HTR-8/SVneo (cell line): ENCODE measurements at regions not wholly inside any gene's neighbourhood (a gene's known extent, or its start where the extent isn't known, plus 50 kb on each side); places are given as distances from the start of the nearest gene placed in this dataset.
A peak's percentile ranks its signal among the peaks of the same experiment; 100 is the strongest.

Experiments
- DNase-seq: peaks from one replicate; pipeline ENCODE4 v3.0.0; 2011; ENCODE audit warnings: low spot score, mixed read lengths; ENCODE audit not compliant: insufficient read length
- FAIRE-seq: peaks from 2 replicates; lab custom pipeline; 2011; peaks lifted over from hg19 to GRCh38; lab: Jason Lieb, UNC

DNA sequence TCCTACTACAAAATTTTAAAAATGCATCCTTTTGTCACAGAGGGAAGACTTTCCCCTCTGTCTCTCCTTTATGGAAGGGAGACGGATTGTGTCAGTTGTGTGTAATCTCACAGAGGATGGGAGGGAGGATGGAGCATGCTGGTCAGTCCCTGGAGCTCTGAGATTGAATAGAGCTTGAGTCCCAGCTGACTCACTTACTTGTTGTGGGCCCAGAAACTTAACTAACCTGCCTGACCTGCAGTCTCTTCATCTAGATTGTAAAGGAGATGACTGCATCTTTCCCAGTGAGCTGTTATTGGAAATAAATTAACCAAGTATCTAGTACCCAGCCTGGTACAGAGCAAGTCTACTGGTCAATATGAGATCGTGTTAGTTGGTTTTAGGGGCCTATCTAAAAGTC is 77.9 kb upstream of the ADO start:
- DNase-seq, result no peak
- no peak for FAIRE-seq

DNA sequence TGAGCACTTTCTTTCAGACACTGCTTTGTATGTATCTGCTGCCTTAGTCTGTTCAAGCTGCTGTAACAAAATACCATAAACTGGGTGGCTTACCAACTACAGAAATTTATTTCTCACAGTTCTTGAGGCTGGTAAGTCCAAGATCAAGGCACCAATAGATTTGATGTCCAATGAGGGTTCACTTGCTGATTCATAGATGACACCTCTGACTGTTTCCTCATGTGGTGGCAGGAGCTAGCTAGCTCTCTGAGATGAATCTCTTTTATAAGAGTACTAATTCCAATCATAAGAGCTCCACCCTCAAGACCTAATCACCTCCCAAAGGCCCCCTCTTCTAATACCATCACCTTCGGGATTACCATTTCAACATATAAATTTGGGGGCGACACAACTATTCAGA is 76.6 kb upstream of the ADO start:
- FAIRE-seq (no peak), DNase-seq (no peak)

DNA sequence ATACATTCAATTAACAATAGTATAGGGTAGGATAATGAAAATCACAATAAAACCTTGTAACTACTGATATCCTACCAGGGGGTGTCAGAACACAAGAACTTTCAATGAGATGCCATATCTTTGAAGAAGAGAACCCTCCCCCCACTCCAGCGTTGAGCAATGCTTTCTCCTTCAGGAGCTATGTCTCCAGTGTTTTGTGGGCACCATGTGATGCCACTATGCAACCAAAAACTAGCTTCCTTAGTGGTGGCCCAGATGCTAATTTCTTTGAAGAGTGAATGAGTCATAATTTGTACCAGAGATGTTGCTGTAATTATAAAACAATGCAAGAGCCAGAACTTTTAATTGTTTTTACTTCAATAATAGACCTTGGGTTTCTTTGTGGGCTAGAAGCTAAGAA is 76.0 kb upstream of the ADO start:
- DNase-seq (no peak), FAIRE-seq (no peak)

DNA sequence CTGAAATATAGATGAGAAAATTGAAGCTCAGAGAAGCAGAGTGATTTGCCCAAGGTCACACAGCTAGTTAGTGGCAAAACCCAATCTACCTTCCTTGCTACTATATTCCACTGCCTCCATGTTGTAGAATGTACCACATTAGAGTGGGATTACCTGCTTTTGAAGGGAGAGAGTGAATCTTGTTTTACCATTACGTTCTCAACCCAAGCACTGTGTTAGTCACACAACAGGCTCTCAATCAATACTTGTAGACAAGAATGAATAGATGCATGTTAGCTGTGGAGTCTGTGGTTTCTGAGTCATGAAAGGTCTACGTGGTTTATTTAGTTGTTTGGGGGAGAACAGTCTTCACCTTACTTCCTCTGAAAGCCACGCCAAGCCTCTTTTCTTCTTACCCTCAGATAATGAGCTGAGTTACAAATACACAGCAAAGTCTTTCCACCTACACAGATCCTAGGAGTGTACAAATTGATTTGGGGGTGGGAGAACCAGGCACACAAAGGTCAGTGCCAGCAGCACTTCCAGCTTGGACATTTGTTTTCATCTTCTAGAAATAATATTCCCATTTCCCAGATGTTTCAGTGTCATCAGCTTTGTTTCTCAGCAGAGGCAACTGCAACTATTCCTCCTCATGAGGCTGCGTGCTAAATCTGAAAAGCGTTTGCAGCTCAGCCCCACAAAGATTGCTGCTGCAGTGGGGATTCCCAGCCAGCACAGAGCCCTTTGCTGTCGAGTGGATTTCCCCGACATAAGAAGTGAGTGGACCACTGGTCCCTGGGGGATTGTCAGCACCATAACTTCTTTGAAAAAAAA is 71.5 kb upstream of the ADO start:
- DNase-seq (peak; percentile 19), FAIRE-seq (no peak)

DNA sequence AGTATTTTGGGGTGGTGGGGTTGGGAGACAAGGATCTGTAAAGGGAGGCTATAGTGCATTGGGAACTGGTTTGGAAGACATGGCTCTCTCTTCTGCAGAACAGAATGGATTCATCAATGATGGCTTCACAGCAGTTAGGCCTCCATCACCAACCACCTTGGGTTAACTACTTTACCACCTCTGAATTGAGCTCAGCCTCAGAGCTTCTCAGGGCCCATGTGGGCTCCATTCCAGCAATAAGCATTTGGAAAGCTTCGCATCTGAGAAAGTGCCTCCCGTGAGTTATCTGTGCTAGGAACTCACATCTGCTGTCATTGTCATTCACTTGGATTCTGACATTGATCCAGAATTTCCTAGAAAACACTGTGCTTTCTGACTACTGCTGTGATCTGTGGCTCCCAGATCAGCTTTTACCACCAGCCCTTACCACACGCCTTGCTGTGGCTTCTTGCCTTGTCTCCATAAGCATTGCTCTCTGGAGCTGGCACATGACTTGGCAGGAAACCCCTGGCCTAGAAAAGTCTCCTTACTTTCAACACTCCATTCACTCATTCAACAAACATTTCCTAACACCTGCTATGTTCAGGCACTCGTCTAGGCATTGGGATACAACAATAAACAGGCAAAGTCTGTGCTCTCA is 70.7 kb upstream of the ADO start:
- FAIRE-seq (no peak), DNase-seq (no peak)

DNA sequence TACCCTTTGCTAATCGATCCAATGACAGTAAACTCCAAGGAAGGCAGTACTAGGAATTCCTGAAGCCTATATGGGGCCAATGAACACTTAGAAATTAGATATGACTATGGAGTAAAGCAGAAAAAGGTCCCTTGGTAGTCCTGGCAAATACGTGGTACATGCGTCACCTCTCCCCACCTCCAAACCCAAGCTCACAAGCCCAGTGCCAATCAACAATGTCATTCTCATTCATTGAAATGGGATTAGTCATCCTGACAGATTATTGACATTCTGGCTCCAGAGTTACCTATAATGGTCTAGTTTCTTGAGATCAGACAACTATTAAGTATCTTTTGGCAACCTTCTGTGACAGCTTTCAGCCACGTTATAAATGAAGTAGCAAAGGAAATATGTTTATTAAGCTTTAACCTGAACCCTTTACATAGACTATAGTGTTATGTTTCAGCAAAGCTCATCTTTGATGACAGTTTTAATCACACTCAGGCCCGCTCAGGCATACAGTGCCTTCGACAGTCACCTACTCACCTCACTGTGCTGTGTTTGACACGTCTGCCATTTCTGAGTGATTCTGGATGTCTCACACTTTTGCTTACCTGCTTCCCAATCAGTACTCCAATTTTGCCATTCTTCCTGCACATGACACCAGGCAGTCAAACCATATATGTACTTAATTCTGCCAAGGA is 69.6 kb upstream of the ADO start:
- no peak for DNase-seq
- FAIRE-seq, result no peak

DNA sequence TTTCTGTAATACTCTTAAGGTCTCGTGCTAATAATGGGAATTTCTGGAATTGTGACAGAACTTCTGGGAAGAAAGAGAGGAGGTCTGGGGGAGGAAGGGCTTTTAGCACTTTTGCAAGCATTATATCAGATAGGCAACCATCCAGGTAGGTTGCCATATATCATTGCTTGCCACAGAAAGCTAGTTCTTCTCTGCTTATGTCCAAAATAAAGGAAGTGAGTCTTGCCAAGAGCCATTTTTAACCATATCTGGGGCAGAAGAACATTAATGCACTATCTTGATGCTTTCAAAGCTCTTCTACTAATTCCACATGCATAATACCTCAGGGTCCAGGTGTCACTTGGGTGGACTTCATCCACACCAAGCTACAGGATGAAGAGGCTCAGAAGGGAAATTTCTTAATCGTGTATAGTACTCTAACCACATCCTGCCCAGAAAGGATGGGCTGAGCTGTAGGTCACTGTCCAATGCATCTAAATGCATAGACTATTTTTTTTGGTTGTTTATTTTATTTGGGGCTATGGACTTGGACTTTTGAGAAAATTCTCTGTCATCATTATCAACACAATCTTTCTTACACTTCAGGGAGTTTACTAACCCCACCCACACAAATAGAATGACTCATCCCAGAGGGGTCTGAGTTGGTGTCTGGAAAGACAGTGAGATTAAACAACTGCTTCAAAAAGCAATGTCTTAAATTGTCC is 68.9 kb upstream of the ADO start:
- FAIRE-seq (no peak), DNase-seq (peak; percentile 18)

DNA sequence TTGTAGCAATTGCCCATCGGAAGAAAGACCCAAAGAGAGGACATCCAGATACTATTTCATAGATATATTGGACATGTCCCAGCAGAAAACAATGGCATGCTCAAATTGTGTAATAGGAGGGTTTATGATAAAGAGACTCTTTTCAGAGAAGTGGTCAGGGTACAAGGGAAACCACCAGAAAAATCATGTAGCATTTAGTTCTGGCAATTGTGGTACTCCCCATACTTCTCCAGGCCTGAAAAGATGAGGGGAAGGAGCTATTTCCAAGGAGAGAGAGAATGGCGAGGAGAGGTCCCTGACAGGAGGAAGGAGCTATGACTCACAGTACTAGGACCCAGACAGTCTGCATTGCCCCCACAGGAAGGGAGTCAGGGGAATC is 68.4 kb upstream of the ADO start:
- DNase-seq (no peak), FAIRE-seq (no peak)

DNA sequence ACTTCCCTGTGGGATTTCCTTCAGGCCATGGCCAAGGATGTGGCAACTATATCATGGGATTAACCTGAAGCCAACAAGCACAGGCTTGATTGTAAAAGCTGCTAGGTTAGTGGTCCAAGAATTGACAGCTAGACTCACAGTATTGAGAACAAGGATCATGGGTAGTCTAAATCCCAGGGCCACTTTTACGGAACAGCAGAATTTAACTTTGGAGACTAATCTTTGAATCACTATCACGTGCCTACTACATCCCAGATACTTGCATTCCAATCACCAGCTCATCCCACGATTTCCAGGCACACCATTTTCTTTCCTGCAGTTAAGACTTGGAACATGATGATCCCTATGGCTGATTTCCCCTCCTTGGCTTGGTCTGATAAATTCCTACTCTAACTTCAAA is 65.6 kb upstream of the ADO start:
- no peak for DNase-seq
- no peak for FAIRE-seq

DNA sequence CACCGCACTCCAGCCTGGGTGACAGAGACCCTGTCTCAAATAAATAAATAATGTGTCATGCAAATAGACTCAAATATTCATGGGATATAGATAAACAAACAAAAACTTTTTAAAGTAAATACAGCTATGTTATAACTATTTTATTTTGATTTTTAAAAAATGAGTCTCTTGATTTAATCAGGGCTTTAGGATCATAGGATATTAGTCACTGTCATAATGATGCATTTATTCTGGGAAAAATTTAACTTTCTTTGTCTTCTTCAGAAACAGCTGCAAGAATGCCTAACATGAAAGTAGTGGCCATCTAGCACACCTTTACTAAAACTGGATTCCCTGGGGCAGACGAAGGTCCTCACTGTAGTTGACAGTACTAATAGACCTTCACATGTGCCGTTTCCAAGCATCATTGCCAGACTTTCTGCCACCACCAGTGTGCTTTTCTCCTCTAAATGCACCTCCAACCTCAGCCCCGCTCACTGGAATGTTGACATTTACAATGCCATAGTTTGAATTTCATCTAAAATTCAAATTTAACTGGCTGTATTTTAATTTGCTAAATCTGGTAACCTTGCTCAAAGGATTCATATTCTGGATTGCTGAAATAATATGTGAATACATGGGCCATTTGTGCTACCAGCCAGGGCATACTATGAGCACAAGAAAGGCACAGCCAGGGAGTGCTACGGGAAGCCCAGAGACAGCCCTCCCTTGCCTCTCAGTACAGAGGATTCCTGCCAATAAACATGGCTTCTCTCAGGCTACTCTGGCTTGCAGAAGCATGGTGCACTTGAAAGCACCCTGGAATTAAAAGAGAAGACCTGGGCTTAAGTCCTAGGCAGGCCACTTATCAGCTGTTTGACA is 63.4 kb upstream of the ADO start:
- DNase-seq (no peak), FAIRE-seq (no peak)

DNA sequence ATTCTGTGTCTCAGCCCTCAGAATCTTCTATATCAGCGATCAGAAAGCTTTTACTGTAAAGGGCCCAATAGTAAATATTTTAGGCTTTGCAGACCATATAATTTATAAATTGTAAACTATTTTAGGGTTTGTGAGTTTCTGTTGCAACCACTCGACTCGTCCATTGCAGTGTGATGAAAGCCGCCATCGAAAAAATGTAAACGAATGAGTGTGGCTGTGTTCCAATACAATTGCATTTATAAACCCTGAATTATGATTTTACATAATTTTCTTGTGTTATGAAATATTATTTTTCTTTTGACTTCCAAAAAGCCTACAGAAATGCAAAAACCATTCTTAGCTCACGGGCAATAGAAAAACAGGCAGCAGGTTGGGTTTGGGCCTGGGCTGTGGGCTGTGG is 62.5 kb upstream of the ADO start:
- DNase-seq, result no peak
- no peak for FAIRE-seq

DNA sequence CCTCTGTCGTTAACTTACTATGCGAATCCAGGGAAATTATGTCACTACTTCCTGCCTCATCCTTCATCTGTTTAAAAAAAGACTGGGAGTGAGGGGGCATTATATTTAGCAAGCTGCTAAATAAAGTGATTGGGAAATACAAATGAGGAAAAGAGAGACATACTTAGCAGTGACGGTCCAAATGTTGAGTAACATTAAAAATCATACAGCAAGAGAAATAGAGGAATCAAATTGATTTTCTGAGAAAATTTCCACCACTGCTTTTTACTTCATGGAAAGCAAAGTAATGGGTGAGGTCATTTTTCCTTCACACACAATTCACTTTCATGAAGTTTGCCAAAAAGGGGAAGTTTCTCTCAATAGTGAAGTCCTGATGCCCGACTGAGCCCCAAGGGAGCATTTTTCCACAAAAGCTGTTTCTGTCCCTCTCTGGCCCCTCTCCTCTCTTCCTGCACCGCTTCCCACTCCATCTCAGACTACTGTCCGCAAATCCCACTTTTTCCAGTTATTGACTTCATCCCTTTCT is 61.9 kb upstream of the ADO start:
- no peak for FAIRE-seq
- DNase-seq, result no peak

DNA sequence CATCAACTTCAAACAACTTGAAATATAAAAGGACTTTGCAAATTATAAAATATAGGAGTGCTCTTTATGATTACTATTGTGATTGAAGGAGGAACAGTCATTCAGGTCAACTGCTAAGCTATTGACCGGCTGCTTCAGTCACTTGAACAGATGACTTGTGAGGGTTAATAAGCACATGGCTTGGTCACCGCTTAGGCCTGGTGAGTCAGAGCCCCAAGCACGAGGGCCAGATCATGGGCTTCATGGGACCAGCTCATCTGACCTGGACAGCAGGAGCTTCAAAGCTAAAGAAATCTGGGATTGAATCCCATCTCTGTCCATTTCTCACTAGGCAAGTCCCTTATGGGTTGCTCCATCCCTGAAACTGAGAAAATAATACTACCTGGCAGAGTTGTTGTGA is 60.4 kb upstream of the ADO start:
- DNase-seq (no peak), FAIRE-seq (no peak)

DNA sequence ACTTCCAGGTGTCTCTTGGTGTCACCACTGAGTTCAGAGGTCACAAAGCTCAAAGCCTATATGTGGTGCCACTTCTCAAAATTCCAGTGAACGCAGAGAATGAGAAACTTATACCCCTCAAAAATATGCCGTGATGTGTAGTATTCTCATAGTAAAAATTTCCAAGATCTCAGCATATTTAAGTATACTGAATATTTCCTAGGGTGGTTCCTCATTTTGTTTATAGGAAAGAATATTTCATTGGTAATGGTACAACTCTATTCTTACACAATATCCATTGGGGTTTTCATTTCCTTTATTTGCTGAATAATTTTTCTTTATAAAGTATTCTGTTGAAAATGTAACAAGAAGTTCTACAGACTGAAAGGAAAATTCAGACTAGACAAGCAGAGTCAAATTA is 58.9 kb upstream of the ADO start:
- FAIRE-seq (no peak), DNase-seq (no peak)

DNA sequence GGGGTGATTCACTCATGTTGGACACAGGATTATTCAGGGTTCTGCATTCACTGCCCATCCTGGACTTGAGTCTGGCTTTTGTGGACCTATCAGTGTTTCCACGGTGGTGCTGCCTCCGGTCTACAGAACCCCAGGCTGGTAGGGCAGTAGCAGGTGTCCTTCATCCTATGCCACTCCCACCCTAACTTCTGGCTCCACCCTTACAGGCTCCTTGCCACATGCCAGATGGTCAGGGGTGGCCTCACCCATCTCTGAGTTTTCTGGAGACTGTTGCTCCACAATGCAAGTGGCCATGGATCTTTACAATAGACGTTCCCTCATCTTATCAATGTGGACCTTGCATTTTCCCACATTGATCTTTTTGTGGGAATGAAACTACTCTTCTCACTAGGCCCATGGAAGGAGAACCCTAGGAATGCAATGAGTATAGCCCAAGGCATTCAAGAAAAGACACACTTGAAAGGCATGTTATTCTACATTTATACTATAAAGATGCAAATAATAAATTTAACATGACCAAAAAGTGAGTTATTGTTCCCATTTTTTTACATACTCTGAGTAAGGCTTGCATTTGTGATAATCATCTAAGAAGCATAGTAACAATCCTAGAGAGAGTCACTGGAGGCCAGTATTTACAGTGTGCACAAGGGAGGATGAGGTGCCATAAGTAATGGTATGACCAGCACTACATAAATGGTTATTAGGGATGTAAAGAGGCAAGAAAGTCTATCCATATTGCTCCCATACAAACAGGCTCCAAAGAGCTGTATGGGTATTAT is 57.4 kb upstream of the ADO start:
- FAIRE-seq, result no peak
- DNase-seq, result no peak

DNA sequence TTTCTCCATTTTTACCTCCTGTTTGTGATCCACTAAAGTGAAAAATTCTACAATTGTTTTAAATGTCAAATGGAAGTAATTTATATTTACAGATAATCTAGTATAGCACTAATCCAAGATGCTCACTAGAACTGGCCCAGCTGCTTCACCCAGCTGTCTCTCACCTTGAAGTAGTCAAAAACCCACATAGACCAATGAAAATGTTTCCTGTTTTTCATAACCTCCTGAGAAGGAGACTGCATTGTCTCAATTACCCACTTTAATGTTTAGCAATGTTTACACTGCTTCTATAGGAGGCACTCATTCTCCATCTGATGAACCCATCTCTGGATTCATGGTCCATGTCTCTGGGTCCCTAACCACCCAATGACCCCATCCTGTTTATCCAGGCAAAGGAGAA is 56.1 kb upstream of the ADO start:
- no peak for DNase-seq
- FAIRE-seq, result no peak

DNA sequence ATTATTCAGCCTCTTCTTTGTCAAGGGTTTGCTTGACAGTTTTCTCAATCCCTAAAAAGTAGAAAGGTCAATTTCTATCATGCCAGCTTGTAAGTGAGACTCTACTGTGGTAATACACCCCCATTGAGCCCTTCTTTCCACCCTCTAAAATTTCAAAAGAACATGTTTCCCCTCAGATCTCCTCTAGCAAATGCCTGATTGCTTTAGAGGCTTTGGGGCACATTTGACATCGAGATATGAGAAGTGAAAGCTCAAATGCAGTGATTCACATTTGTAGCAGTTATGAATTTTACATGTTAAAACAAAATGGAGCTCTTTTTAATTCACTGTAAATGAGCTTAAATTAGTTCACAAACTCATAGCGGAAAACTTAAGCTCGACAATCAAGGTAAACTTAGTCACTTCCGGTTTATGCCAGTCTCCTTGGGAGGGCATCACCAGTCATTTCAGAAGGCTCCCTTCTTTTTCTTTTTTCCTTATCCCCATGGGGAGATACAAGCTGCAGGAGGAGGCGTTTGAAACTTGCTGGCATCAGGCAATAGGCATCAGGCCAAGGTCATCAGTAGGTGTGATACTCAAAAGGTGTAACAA is 55.3 kb upstream of the ADO start:
- DNase-seq, result no peak
- FAIRE-seq, result no peak
